Stimulated activated memory B cell treated with anti-CD40 and anti-IgM and Interleukin-4, amounts not matched to agents 10 μg/mL and 1 μg/mL and 100 μg/mL, for 72 hours (primary cell): ENCODE measurements at regions not wholly inside any gene's neighbourhood (a gene's known extent, or its start where the extent isn't known, plus 50 kb on each side); places are given as distances from the start of the nearest gene placed in this dataset.

Experiments used
- ATAC-seq: fragments of 150-1000 bp; cut with Tn5 transposase; 2 replicates; pipeline ENCODE4 v1.10.0; 2021
- H3K27ac Mint-ChIP-seq: one replicate; pipeline ENCODE4 v1.8.0; 2022; ENCODE audit warnings: mild to moderate bottlenecking, mixed read lengths
- H3K27me3 Mint-ChIP-seq: one replicate; pipeline ENCODE4 v1.8.0; 2022; ENCODE audit warnings: mixed read lengths
- H3K36me3 Mint-ChIP-seq: one replicate; pipeline ENCODE4 v1.8.0; 2022; ENCODE audit warnings: mixed read lengths
- H3K4me1 Mint-ChIP-seq: one replicate; pipeline ENCODE4 v1.8.0; 2022; ENCODE audit warnings: mixed read lengths
- H3K4me3 Mint-ChIP-seq: one replicate; pipeline ENCODE4 v1.8.0; 2022; ENCODE audit warnings: mild to moderate bottlenecking, moderate library complexity, mixed read lengths
- H3K9me3 Mint-ChIP-seq: one replicate; pipeline ENCODE4 v1.8.0; 2022; ENCODE audit warnings: mixed read lengths

DNA sequence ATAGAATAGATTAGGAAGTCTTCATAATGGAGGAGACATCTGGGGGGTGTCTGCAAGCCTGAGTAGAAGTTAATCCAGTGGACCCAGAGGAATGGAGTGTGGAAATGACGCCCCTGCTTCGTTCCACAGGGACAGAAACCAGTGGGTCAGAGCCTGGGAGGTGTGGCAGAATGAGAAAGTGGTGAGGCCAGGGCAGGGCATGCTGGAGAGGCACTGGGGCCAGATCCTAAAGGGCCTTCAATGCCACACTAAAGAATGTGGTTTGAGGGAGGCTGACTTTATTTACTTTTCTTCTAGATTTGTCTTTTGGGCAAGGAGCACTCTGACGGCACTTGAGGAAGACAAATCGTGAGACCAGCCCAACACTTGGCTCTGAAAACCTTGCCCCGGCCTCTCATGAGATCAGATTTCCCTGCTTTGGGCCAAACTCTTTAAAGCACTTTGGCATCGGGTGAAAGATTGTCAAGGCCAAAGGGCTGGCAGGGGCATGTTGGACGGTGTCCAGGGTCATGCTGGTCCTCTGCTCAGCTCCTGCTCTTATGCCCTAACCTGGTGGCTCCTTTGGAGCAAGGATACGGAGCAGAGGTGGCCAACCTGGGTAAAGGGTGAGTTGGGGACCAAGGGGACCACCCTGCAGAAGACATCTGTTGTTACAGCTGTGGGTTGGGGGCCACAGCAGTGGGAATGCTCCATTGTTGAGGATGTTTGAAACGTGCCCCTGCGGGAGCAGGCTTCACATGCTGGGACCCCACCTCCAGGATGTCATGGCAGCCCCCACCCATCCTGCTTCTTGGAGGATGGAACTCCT, 157.0 kb upstream of the ZMIZ1 start:
- H3K27me3 Mint-ChIP-seq = peaks cover 44% of the 10 kb centered on the region
- H3K27ac Mint-ChIP-seq = no peak overlapping the region
- no peaks in the 10 kb centered on the region for H3K36me3 Mint-ChIP-seq
- no peak overlapping the region for H3K4me3 Mint-ChIP-seq
- no peaks in the 10 kb centered on the region for H3K4me1 Mint-ChIP-seq
- no peak for ATAC-seq
- no peaks in the 10 kb centered on the region for H3K9me3 Mint-ChIP-seq

DNA sequence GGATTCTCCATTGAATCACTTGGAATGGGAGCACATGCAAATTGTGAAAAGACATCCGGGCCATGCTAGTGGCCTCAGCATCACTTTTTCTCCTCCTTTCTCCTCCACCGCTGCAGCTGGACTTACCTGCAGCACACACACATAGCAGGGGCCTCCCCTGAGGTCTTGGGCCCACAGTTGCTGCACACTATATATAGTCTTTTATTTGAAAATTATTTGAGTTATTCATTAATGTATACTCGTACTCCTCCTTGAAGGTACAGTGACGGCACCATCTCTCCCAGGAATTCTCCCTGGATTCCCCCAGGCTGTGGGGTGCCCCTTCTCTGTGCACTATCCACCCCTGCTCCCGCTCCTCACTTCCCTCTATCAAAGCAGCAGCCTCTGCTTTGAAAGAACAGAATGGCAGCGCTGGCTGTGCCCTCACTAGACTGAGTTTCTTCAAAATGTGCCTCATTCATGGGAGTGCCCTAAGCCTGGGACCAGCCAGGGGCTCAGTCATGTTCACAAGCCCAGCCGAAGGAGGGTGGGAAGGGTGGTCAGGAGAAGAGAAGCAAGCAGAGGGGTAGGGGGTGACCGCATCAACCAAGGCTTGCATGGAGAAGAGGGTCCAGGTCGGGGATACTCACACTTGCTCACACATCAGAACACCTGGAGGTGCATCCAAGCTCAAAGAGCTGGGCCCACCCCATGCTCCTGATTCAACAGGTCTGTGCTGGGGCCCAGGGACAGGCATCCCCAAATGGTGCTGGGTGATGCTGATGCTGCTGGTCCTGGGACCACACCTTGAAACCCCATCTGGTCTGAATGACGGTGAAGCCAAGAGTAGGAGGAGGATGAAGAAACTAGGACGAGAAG, 156.2 kb upstream of the ZMIZ1 start:
- H3K9me3 Mint-ChIP-seq = no peaks in the 10 kb centered on the region
- no peak overlapping the region for H3K27ac Mint-ChIP-seq
- H3K4me1 Mint-ChIP-seq = no peaks in the 10 kb centered on the region
- H3K27me3 Mint-ChIP-seq = peaks cover 44% of the 10 kb centered on the region
- ATAC-seq = no peak
- no peak overlapping the region for H3K4me3 Mint-ChIP-seq
- H3K36me3 Mint-ChIP-seq = no peaks in the 10 kb centered on the region

DNA sequence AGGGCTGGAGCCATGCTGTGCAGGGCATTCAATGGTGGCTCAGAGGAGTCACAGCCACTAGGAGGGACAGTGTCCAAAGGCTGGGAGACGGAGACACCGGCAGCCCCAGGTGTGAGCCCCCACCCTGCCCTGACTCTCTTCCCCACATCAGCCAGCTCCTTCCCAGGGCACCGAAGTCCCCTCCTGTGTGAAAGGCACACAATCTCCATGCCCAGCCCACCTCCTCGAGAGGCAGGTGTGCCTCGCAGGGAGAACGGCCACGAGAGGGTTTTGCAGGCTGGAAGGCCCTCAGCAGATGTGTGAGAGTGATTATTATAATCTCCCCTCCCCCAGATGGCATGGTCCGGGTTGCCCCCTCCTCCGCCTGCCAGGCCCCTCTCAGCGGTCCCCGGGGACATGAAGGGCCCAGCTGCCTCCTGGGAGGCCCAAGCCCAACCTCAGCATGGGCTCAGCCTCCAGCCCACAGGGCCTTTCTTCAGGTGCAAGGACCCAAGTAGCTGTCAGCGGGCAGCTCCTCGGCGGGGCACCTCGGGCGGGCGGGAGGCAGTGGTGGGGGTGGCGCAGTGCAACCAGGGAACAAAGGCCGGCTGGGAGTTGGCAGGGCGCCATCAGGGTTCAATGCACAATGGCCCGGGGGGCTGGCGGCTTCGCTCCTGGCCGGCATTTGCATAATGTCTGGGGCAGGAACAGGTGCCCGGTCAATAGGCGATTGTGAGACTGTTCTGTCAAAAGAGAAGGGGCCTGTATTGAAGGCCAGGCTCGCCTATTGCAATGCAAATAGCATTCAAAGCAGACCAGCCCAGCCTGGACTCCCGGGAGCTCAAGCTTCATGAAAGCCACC, 155.3 kb upstream of the ZMIZ1 start:
- Mint-ChIP-seq H3K36me3 (no peaks in the 10 kb centered on the region), H3K9me3 (no peaks in the 10 kb centered on the region), H3K27ac (no peak overlapping the region), H3K4me3 (no peak overlapping the region), H3K4me1 (no peaks in the 10 kb centered on the region), H3K27me3 (peaks cover 50% of the 10 kb centered on the region)
- no peak for ATAC-seq

- no peak for ATAC-seq
Measured at GRCh38 chr10:78914060-78914378, 154.7 kb upstream of the ZMIZ1 start.

GRCh38 chr10:78914502-78915189, 154.1 kb upstream of the ZMIZ1 start:
- ATAC-seq = no peak
- no peaks in the 10 kb centered on the region for H3K9me3 Mint-ChIP-seq
- H3K4me3 Mint-ChIP-seq = no peak overlapping the region
- H3K4me1 Mint-ChIP-seq = no peaks in the 10 kb centered on the region
- no peak overlapping the region for H3K27ac Mint-ChIP-seq
- H3K27me3 Mint-ChIP-seq = peaks cover 57% of the 10 kb centered on the region
- H3K36me3 Mint-ChIP-seq = no peaks in the 10 kb centered on the region

More at GRCh38 chr10:78914060-78914378, 154.7 kb upstream of the ZMIZ1 start:
- no peak overlapping the region for H3K27ac Mint-ChIP-seq
- peaks cover 54% of the 10 kb centered on the region for H3K27me3 Mint-ChIP-seq
- no peaks in the 10 kb centered on the region for H3K4me1 Mint-ChIP-seq
- no peak overlapping the region for H3K4me3 Mint-ChIP-seq
- H3K9me3 Mint-ChIP-seq = no peaks in the 10 kb centered on the region
- no peaks in the 10 kb centered on the region for H3K36me3 Mint-ChIP-seq

DNA sequence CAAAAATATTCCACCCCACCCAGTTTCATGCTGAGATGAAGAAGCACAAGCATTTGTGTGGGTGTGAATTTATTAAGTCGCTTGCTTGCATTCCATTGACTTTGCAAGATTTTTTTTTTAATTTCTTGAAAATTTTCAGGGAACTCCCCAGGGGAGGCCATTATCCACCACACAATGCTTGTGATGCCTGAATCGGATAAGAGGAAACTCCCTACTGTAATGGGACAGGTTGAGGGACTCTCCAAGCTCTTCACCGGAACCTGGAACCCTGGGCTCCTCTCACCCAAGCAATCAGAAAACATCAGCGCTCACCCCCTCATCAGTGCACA, 153.6 kb upstream of the ZMIZ1 start:
- no peaks in the 10 kb centered on the region for H3K36me3 Mint-ChIP-seq
- H3K4me3 Mint-ChIP-seq = no peak overlapping the region
- no peak for ATAC-seq
- H3K27me3 Mint-ChIP-seq = peaks cover 62% of the 10 kb centered on the region
- H3K9me3 Mint-ChIP-seq = no peaks in the 10 kb centered on the region
- H3K27ac Mint-ChIP-seq = no peak overlapping the region
- H3K4me1 Mint-ChIP-seq = no peaks in the 10 kb centered on the region

GRCh38 chr10:78916227-78916626, 152.5 kb upstream of the ZMIZ1 start:
- peaks cover 60% of the 10 kb centered on the region for H3K27me3 Mint-ChIP-seq
- H3K4me1 Mint-ChIP-seq = no peaks in the 10 kb centered on the region
- no peak for ATAC-seq
- H3K9me3 Mint-ChIP-seq = no peaks in the 10 kb centered on the region
- no peak overlapping the region for H3K27ac Mint-ChIP-seq
- H3K36me3 Mint-ChIP-seq = no peaks in the 10 kb centered on the region
- no peak overlapping the region for H3K4me3 Mint-ChIP-seq

- no peaks in the 10 kb centered on the region for H3K9me3 Mint-ChIP-seq
- no peak overlapping the region for H3K4me3 Mint-ChIP-seq
- H3K4me1 Mint-ChIP-seq = no peaks in the 10 kb centered on the region
- H3K27me3 Mint-ChIP-seq = peaks cover 63% of the 10 kb centered on the region
- H3K27ac Mint-ChIP-seq = no peak overlapping the region
- H3K36me3 Mint-ChIP-seq = no peaks in the 10 kb centered on the region
- ATAC-seq = no peak
Measured at GRCh38 chr10:78919181-78919966, 149.4 kb upstream of the ZMIZ1 start.

- no peak for ATAC-seq
- H3K9me3 Mint-ChIP-seq = no peaks in the 10 kb centered on the region
- H3K4me1 Mint-ChIP-seq = no peaks in the 10 kb centered on the region
- no peaks in the 10 kb centered on the region for H3K36me3 Mint-ChIP-seq
- H3K4me3 Mint-ChIP-seq = no peak overlapping the region
- H3K27ac Mint-ChIP-seq = no peak overlapping the region
- peaks cover 63% of the 10 kb centered on the region for H3K27me3 Mint-ChIP-seq
Measured at GRCh38 chr10:78920011-78920410, 148.8 kb upstream of the ZMIZ1 start.

- Mint-ChIP-seq H3K4me3 (no peak overlapping the region), H3K27ac (no peak overlapping the region), H3K4me1 (no peaks in the 10 kb centered on the region), H3K27me3 (peaks cover 57% of the 10 kb centered on the region), H3K36me3 (no peaks in the 10 kb centered on the region), H3K9me3 (no peaks in the 10 kb centered on the region)
- no peak for ATAC-seq
Measured at GRCh38 chr10:78921895-78922294, 146.9 kb upstream of the ZMIZ1 start.

DNA sequence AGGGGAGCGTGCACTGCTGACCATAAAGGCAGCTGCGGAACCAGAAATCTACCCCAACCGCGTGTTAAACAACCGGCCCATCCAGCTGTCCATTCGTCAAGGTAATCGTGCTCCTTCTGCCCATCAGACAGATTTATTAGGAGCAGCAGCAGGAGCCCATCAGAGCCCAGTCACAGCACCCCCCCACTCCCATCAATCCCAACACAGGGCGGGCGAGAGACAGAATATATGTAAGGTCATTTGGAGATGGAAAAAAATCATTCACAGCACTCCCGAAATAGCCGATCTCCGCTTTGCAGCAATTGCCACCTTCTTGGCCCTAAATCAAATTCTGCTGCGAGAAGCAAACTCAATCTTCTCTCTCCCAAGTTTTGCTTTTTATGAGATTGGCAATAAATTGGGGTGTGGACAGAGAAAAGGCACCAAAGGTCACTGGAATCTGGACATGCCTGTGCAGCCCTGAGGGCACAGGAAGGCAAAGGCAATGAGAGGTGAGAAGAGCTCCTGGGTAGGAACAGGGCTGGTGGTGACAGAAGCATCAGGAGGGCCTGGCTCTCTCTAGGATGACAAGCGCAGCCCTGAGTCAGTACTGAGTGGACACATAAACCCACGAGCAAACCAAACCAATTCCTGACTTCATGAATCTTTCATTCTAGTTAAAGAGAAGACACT, 145.0 kb upstream of the ZMIZ1 start:
- Mint-ChIP-seq H3K27ac (no peak overlapping the region), H3K4me1 (no peaks in the 10 kb centered on the region), H3K36me3 (no peaks in the 10 kb centered on the region), H3K4me3 (no peak overlapping the region), H3K9me3 (no peaks in the 10 kb centered on the region), H3K27me3 (peaks cover 38% of the 10 kb centered on the region)
- ATAC-seq = no peak

GRCh38 chr10:78924319-78925003, 144.3 kb upstream of the ZMIZ1 start:
- no peak overlapping the region for H3K4me3 Mint-ChIP-seq
- H3K4me1 Mint-ChIP-seq = no peaks in the 10 kb centered on the region
- ATAC-seq = no peak
- H3K27me3 Mint-ChIP-seq = peaks cover 36% of the 10 kb centered on the region
- H3K36me3 Mint-ChIP-seq = no peaks in the 10 kb centered on the region
- H3K9me3 Mint-ChIP-seq = no peaks in the 10 kb centered on the region
- no peak overlapping the region for H3K27ac Mint-ChIP-seq

- Mint-ChIP-seq H3K4me3 (no peak overlapping the region), H3K27ac (no peak overlapping the region), H3K27me3 (peaks cover 32% of the 10 kb centered on the region), H3K4me1 (no peaks in the 10 kb centered on the region), H3K9me3 (no peaks in the 10 kb centered on the region), H3K36me3 (no peaks in the 10 kb centered on the region)
- no peak for ATAC-seq
Measured at GRCh38 chr10:78925275-78925674, 143.5 kb upstream of the ZMIZ1 start.
